Stomach smooth muscle (tissue), 2 donors: ENCODE measurements at regions not wholly inside any gene's neighbourhood (a gene's known extent, or its start where the extent isn't known, plus 50 kb on each side); places are given as distances from the start of the nearest gene placed in this dataset.
"Not testable (repeated sequence)": the region's sequence is repeated elsewhere in the genome, so short reads cannot be mapped to it uniquely, and the experiment has no call there.

Source experiments
- H3K27ac ChIP-seq: one replicate; pipeline ENCODE4 v1.7.0; 2013; ENCODE audit warnings: mild to moderate bottlenecking, low read length, inconsistent platforms
- H3K27me3 ChIP-seq, 2 donors: one replicate each; pipeline ENCODE4 v1.7.0; 2013; ENCODE audit warnings: low read length in 2 of 2; ENCODE audit not compliant: insufficient read depth in 2 of 2, control insufficient read depth in 1 of 2
- H3K36me3 ChIP-seq, 2 donors: one replicate each; pipeline ENCODE4 v1.7.0; 2013; ENCODE audit warnings: low read length in 2 of 2; ENCODE audit not compliant: control insufficient read depth in 2 of 2, insufficient read depth in 2 of 2
- H3K4me1 ChIP-seq: one replicate; pipeline ENCODE4 v1.7.0; 2013; ENCODE audit warnings: low read length; ENCODE audit not compliant: control insufficient read depth, insufficient read depth
- H3K4me3 ChIP-seq, 2 donors: one replicate each; pipeline ENCODE4 v1.7.0; 2013; ENCODE audit warnings: low read length in 2 of 2
- H3K9ac ChIP-seq, 2 donors: one replicate each; pipeline ENCODE4 v1.7.0; 2013; ENCODE audit warnings: low read length in 2 of 2, mild to moderate bottlenecking in 1 of 2
- H3K9me3 ChIP-seq, 2 donors: one replicate each; pipeline ENCODE4 v1.7.0; 2013; ENCODE audit warnings: low read length in 2 of 2; ENCODE audit not compliant: control insufficient read depth in 2 of 2
- donor health status: healthy.
- donor health status: Pancreatic carcinoma.

DNA sequence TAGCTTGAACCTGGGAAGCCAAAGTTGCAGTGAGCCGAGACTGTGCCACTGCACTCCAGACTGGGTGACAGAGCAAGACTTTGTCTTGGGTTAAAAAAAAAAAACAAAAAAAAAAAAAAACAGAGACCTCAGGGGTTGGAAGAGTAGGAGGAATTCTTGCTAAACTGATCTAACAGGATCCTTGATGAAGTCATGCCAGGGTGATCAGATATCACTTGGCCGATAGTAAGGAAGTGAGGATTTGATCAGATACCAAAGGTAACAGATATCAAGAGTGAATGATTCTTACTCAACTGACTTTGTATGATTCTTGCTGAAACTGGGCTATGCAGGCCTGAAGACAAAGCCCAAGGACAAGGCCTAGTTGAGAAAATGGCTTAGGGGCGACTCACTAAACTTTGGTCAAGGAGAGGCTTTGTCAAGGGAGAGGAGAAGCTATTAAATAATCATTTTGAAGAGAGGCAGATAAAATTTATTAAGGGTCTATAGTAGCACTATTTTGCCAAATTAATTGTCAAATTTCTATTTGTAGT is 624.7 kb downstream of the UTRN start:
- no peaks in the 10 kb centered on the region for H3K4me1 ChIP-seq
- H3K27ac ChIP-seq: no peak overlapping the region
- H3K9me3 ChIP-seq: no peaks in the 10 kb centered on the region
- no peak overlapping the region for H3K9ac ChIP-seq
- H3K4me3 ChIP-seq: no peak overlapping the region
- H3K27me3 ChIP-seq: no peaks in the 10 kb centered on the region
- no peaks in the 10 kb centered on the region for H3K36me3 ChIP-seq

- H3K27ac ChIP-seq: no peak overlapping the region
- no peaks in the 10 kb centered on the region for H3K27me3 ChIP-seq
- H3K36me3 ChIP-seq: no peaks in the 10 kb centered on the region
- H3K9ac ChIP-seq: no peak overlapping the region
- no peaks in the 10 kb centered on the region for H3K4me1 ChIP-seq
- H3K4me3 ChIP-seq: no peak overlapping the region
- no peaks in the 10 kb centered on the region for H3K9me3 ChIP-seq
These were observed 626.2 kb downstream of the UTRN start for GRCh38 chr6:144911322-144911721.

GRCh38 chr6:144912474-144912873 is 627.3 kb downstream of the UTRN start:
- Histone ChIP-seq H3K36me3 (no peaks in the 10 kb centered on the region), H3K27ac (no peak overlapping the region), H3K27me3 (no peaks in the 10 kb centered on the region), H3K4me3 (peak overlapping the region in 1 of 2 donors; percentile 9), H3K9ac (no peak overlapping the region), H3K4me1 (no peaks in the 10 kb centered on the region), H3K9me3 (no peaks in the 10 kb centered on the region)

GRCh38 chr6:144918073-144918472 is 632.9 kb downstream of the UTRN start:
- H3K9me3 ChIP-seq: no peaks in the 10 kb centered on the region
- peaks cover 3% of the 10 kb centered on the region for H3K4me1 ChIP-seq
- H3K27ac ChIP-seq: no peak overlapping the region
- H3K36me3 ChIP-seq: no peaks in the 10 kb centered on the region
- H3K4me3 ChIP-seq: no peak overlapping the region
- H3K27me3 ChIP-seq: no peaks in the 10 kb centered on the region
- H3K9ac ChIP-seq: no peak overlapping the region

DNA sequence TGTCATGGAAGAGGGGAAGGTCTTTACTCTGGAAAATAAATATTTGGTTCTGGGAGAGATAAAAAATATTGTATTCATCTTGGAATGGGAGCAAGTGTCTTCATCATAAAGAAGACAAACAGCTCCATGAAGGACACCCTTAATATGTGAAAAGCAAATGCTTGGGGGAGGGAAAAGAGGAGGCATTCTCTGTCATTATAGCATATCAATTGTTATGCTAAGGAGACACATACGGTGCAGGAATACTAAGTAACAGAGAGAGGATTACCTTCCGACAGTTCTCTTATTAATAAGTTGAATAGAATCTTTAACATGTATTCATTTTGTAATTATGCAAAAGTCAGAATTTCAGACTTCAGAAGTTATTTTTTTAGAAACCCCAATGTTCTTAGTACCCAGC is 634.4 kb downstream of the UTRN start:
- no peaks in the 10 kb centered on the region for H3K27me3 ChIP-seq
- H3K27ac ChIP-seq: no peak overlapping the region
- H3K4me3 ChIP-seq: no peak overlapping the region

GRCh38 chr6:144920391-144920961 is 635.3 kb downstream of the UTRN start:
- H3K4me3 ChIP-seq: no peak overlapping the region
- no peak overlapping the region for H3K27ac ChIP-seq
- H3K9me3 ChIP-seq: no peaks in the 10 kb centered on the region
- peaks cover 3% of the 10 kb centered on the region for H3K4me1 ChIP-seq
- no peaks in the 10 kb centered on the region for H3K27me3 ChIP-seq
- no peak overlapping the region for H3K9ac ChIP-seq
- no peaks in the 10 kb centered on the region for H3K36me3 ChIP-seq

More for the DNA sequence above, 634.4 kb downstream of the UTRN start:
- no peaks in the 10 kb centered on the region for H3K9me3 ChIP-seq
- no peak overlapping the region for H3K9ac ChIP-seq
- no peaks in the 10 kb centered on the region for H3K36me3 ChIP-seq
- H3K4me1 ChIP-seq: peaks cover 3% of the 10 kb centered on the region

GRCh38 chr6:144921206-144921975 is 636.3 kb downstream of the UTRN start:
- Histone ChIP-seq H3K27ac (no peak overlapping the region), H3K9ac (no peak overlapping the region), H3K4me1 (peaks cover 3% of the 10 kb centered on the region), H3K9me3 (no peaks in the 10 kb centered on the region), H3K36me3 (no peaks in the 10 kb centered on the region), H3K27me3 (no peaks in the 10 kb centered on the region), H3K4me3 (no peak overlapping the region)

DNA sequence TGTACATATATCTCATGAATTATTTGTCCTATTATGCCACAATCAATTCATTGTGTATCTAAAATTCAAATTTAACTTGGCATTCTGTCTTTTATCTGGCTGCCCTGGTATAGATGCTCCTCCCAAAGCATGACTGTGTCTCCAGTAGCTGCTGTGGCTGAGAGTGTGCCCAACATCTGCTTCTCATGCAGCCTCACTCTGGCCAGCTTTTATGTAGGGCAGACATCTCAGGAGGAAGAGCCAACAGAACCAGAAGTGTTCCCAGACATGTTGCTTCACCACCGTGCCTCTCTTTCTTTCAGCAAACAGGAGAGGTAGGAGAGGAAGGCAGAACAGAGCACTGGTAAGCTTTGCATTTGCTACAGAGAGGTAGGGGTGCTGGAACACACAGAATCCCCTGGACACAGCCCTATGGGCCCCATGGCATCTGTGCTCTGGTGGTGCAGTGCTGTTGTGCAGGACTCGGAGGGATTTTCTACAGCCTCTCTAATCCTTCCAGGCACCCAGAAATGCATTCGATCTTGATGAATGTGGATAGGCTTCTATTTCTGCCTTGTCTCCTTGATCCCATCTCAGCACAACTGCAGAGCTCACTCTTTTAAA is 637.1 kb downstream of the UTRN start:
- H3K4me1 ChIP-seq: peaks cover 3% of the 10 kb centered on the region
- H3K27me3 ChIP-seq: no peaks in the 10 kb centered on the region
- no peaks in the 10 kb centered on the region for H3K9me3 ChIP-seq
- H3K27ac ChIP-seq: no peak overlapping the region
- no peak overlapping the region for H3K9ac ChIP-seq
- H3K36me3 ChIP-seq: no peaks in the 10 kb centered on the region
- no peak overlapping the region for H3K4me3 ChIP-seq

GRCh38 chr6:144922771-144923490 is 637.8 kb downstream of the UTRN start:
- not testable (repeated sequence) for H3K9me3 ChIP-seq, H3K4me3 ChIP-seq, H3K27me3 ChIP-seq, H3K9ac ChIP-seq, H3K4me1 ChIP-seq, H3K27ac ChIP-seq, H3K36me3 ChIP-seq

- H3K9me3 ChIP-seq, H3K9ac ChIP-seq, H3K27me3 ChIP-seq, H3K27ac ChIP-seq, H3K36me3 ChIP-seq, H3K4me1 ChIP-seq, H3K4me3 ChIP-seq: not testable (repeated sequence)
These were observed 638.3 kb downstream of the UTRN start for GRCh38 chr6:144923491-144923787.
